NCI-H187 (cell line): ENCODE measurements at regions not wholly inside any gene's neighbourhood (a gene's known extent, or its start where the extent isn't known, plus 50 kb on each side); places are given as distances from the start of the nearest gene placed in this dataset.

Experiments
- DNase-seq, 2 experiments: peaks; one replicate each; lab custom pipeline; 2025; lab: John Stamatoyannopoulos, UW

- no peak for DNase-seq
These were observed 208.5 kb upstream of the C14orf180 start for GRCh38 chr14:104371031-104371430.

GRCh38 chr14:104371917-104372316, 207.6 kb upstream of the C14orf180 start:
- DNase-seq = no peak

- no peak for DNase-seq
These were observed 207.0 kb upstream of the C14orf180 start for GRCh38 chr14:104372390-104373054.

GRCh38 chr14:104373055-104373854, 206.3 kb upstream of the C14orf180 start:
- DNase-seq = peak; percentile 26 to 52

GRCh38 chr14:104373855-104374717, 205.5 kb upstream of the C14orf180 start:
- DNase-seq = no peak

- no peak for DNase-seq
These were observed 204.9 kb upstream of the C14orf180 start for GRCh38 chr14:104374718-104375080.

GRCh38 chr14:104375551-104376201, 203.9 kb upstream of the C14orf180 start:
- no peak for DNase-seq

GRCh38 chr14:104376202-104377140, 203.1 kb upstream of the C14orf180 start:
- DNase-seq = no peak

GRCh38 chr14:104377256-104377655, 202.3 kb upstream of the C14orf180 start:
- DNase-seq = no peak

- DNase-seq = no peak
These were observed 200.9 kb upstream of the C14orf180 start for GRCh38 chr14:104378698-104379113.

GRCh38 chr14:104382361-104383087, 197.0 kb upstream of the C14orf180 start:
- DNase-seq = no peak

- DNase-seq = no peak
These were observed 196.2 kb upstream of the C14orf180 start for GRCh38 chr14:104383088-104383995.

- no peak for DNase-seq
These were observed 195.4 kb upstream of the C14orf180 start for GRCh38 chr14:104383996-104384775.

- DNase-seq = no peak
These were observed 194.8 kb upstream of the C14orf180 start for GRCh38 chr14:104384776-104385071.

- DNase-seq = no peak
These were observed 194.5 kb upstream of the C14orf180 start for GRCh38 chr14:104385111-104385510.

- DNase-seq = no peak
These were observed 193.9 kb upstream of the C14orf180 start for GRCh38 chr14:104385531-104386101.

GRCh38 chr14:104386151-104386841, 193.3 kb upstream of the C14orf180 start:
- no peak for DNase-seq
